ENCODE measurements at regions not wholly inside any gene's neighbourhood (a gene's known extent, or its start where the extent isn't known, plus 50 kb on each side); places are given as distances from the start of the nearest gene placed in this dataset.

DNA sequence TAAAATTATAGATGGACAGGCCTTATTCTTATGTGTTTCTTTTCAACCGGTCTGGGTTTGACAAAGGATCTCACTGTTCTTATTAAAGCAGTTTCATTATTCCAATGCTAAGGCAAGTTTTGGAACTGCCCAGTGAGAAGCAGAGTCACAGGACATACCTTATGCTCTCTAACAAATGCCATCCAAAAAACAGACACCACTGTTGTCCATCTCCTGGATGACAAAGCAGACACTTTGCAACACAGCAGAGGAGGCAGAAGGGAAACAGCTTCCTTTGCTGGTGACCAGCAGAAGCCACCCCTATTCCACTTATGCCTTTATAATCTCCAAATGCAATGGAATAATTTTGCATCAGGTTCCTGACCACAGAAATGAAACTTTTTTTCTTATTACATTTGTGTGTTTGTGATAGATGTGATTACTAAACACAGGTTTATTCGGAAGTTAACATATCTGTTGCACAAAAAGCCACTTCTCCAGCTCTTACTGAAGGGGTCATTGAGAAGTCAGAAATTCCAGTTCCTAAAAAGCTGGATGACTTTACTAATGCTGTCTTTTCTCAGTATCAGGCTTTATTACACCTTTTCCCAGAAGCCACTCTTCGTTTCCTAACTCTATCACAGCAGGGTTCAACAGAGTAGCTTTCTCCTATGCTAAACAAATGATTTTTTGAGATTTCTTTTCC, 115.6 kb downstream of the BTG1 start:
- TF ChIP-seq, protein P1, sequence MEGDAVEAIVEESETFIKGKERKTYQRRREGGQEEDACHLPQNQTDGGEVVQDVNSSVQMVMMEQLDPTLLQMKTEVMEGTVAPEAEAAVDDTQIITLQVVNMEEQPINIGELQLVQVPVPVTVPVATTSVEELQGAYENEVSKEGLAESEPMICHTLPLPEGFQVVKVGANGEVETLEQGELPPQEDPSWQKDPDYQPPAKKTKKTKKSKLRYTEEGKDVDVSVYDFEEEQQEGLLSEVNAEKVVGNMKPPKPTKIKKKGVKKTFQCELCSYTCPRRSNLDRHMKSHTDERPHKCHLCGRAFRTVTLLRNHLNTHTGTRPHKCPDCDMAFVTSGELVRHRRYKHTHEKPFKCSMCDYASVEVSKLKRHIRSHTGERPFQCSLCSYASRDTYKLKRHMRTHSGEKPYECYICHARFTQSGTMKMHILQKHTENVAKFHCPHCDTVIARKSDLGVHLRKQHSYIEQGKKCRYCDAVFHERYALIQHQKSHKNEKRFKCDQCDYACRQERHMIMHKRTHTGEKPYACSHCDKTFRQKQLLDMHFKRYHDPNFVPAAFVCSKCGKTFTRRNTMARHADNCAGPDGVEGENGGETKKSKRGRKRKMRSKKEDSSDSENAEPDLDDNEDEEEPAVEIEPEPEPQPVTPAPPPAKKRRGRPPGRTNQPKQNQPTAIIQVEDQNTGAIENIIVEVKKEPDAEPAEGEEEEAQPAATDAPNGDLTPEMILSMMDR (IDR thresholded peaks at IDR 0.05), result no peak
- TF ChIP-seq POLR2A (IDR thresholded peaks at IDR 0.05), result no peak

Measured in right lobe of liver (tissue), 4 donors.